Right renal pelvis (tissue), 4 donors: ENCODE measurements at regions not wholly inside any gene's neighbourhood (a gene's known extent, or its start where the extent isn't known, plus 50 kb on each side); places are given as distances from the start of the nearest gene placed in this dataset.
"Not testable (repeated sequence)": the region's sequence is repeated elsewhere in the genome, so short reads cannot be mapped to it uniquely, and the experiment has no call there.

Experiments
- DNase-seq, 4 donors: peaks; one replicate each; pipeline ENCODE4 v3.0.0-alpha.2; 2013; ENCODE audit warnings: low read depth in 4 of 4, low spot score in 3 of 4, missing footprints in 1 of 4

GRCh38 chr13:111702059-111702458 is 364.9 kb upstream of the SOX1 start:
- DNase-seq, result not testable (repeated sequence)
